ENCODE measurements at regions not wholly inside any gene's neighbourhood (a gene's known extent, or its start where the extent isn't known, plus 50 kb on each side); places are given as distances from the start of the nearest gene placed in this dataset.

GRCh38 chr2:157685572-157685971, 56.9 kb upstream of the ACVR1C start:
- peak; percentile 37 for DNase-seq

- no peak for DNase-seq
Observed at GRCh38 chr2:157684940-157685466, 56.3 kb upstream of the ACVR1C start.

Data from fibroblast of skin of right biceps (primary cell).